Epithelial cell of esophagus (primary cell): ENCODE measurements at regions not wholly inside any gene's neighbourhood (a gene's known extent, or its start where the extent isn't known, plus 50 kb on each side); places are given as distances from the start of the nearest gene placed in this dataset.

Source experiments
- DNase-seq: peaks from one replicate; pipeline ENCODE4 v3.0.0; 2010; ENCODE audit warnings: low read depth
- H3K4me3 ChIP-seq: 2 replicates; pipeline ENCODE4 v1.5.1; 2011; ENCODE audit warnings: mild to moderate bottlenecking, low read length, control low read depth
- CTCF ChIP-seq: IDR thresholded peaks from 2 replicates; pipeline ENCODE4 v1.5.1; 2011; ENCODE audit warnings: low read depth, mild to moderate bottlenecking, low read length, control low read depth, inconsistent platforms; ENCODE audit not compliant: insufficient read depth; ENCODE audit errors: missing control alignments

- no peak for DNase-seq
- H3K4me3 ChIP-seq = no peak overlapping the region
- TF ChIP-seq CTCF = no peak
Measured at GRCh38 chr16:85264752-85265151, 152.5 kb upstream of the CIBAR2 start.

- no peak for TF ChIP-seq CTCF
- DNase-seq = no peak
- no peak overlapping the region for H3K4me3 ChIP-seq
Measured at GRCh38 chr16:85265161-85265784, 153.0 kb upstream of the CIBAR2 start.

GRCh38 chr16:85265810-85266209 lies 153.5 kb upstream of the CIBAR2 start:
- H3K4me3 ChIP-seq = no peak overlapping the region
- TF ChIP-seq CTCF = no peak
- DNase-seq = no peak

DNA sequence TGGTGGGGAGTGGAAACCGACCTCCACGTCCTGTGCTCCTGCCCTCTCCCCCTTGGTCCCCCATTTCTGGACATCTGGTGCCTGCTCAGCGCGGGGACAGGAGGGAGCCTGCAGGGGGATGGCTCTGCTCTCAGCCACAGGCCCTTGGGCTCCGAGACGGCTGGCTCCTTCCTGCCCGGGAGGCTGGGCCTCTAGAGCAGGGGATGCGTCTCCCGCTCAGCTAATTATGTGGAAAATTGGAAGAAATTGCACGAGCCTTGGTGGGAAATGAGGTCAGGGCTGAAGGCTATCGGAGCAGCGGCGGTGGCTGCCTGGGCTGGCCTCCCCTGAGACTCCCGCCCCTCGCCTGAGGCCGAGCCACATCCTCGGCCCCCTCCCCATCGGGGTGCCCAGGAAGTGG lies 154.6 kb upstream of the CIBAR2 start:
- no peak overlapping the region for H3K4me3 ChIP-seq
- no peak for TF ChIP-seq CTCF
- DNase-seq = no peak

GRCh38 chr16:85267414-85267945 lies 155.2 kb upstream of the CIBAR2 start:
- no peak overlapping the region for H3K4me3 ChIP-seq
- TF ChIP-seq CTCF = no peak
- no peak for DNase-seq

DNA sequence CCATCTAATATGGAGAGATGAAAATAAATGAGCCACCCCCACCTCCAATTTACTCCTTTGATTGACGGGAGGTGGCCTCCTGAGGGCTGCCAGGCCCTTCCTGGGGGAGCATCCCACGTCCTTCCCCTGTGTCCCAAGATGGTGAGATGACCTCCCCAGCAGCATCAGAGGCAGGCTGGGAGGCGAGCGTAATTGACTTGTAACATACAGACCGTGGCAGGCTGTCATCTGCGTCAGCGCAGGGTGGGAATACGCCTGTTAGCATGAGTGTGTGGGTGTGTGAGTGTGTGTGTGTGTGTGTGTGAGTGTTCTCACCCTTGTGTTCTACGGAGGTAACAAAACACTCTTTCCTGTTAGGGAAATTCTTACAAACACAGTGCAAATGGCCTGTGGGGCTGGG lies 156.9 kb upstream of the CIBAR2 start:
- no peak overlapping the region for H3K4me3 ChIP-seq
- DNase-seq = no peak
- no peak for TF ChIP-seq CTCF

DNA sequence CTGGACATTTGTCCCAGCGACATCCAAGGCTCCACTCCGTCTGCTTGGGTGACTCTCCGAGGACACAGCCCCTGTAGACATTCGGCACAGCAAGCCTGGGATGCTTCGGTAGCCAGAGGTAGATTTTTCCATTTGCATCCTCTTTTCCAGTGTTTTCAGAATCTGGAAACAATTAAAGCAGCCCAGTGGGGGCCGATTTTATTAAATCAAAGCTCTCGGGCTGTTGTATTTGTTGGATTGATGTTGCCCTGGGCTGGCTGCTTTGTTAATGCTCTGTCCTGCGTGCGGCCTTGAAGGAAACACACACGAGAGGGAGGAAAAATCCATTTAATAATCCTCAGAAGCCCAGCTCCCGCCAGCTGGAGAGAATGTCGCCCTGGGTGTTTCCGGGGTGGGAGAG lies 158.1 kb upstream of the CIBAR2 start:
- no peak for TF ChIP-seq CTCF
- H3K4me3 ChIP-seq = no peak overlapping the region
- DNase-seq = no peak
